ENCODE measurements at regions not wholly inside any gene's neighbourhood (a gene's known extent, or its start where the extent isn't known, plus 50 kb on each side); places are given as distances from the start of the nearest gene placed in this dataset.
"Not testable (repeated sequence)": the region's sequence is repeated elsewhere in the genome, so short reads cannot be mapped to it uniquely, and the experiment has no call there.

GRCh38 chr11:66789097-66789890 is 53.9 kb upstream of the RCE1 start:
- peak; percentile 10 for DNase-seq (ENCODE audit: low read depth)

GRCh38 chr11:66787934-66788758 is 55.1 kb upstream of the RCE1 start:
- DNase-seq (ENCODE audit: low read depth), result no peak

- no peak for DNase-seq (ENCODE audit: low read depth)
Observed at GRCh38 chr11:66784575-66784974, 55.6 kb upstream of the SPTBN2 start.

- DNase-seq (ENCODE audit: low read depth), result peak; percentile 22
Observed at GRCh38 chr11:66782726-66783125, 53.7 kb upstream of the SPTBN2 start.

- not testable (repeated sequence) for DNase-seq (ENCODE audit: low read depth)
Observed at GRCh38 chr11:66779651-66780050, 50.6 kb upstream of the SPTBN2 start.

Measured in iris pigment epithelial cell (primary cell).